ENCODE measurements at regions not wholly inside any gene's neighbourhood (a gene's known extent, or its start where the extent isn't known, plus 50 kb on each side); places are given as distances from the start of the nearest gene placed in this dataset.

DNA sequence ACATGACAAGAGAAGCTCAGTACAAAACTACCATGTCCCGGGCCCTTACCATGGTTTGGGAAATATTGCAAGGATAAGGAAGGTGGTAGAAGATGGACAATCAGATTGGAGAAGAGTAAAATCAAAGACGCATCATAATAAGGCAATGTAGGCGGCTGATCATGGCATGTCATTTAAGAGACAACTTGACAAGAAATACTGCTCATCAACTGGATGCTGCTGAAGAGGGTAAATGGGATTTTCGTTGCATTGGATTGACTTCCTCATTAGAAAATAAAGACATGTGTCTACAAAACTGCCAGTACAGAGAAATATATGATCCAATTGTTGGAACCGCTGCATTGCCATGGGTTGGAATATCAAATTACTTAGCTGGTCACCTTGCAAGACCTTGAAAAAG lies 238.3 kb upstream of the NCKAP5 start:
- DNase-seq (ENCODE audit: extremely low spot score): no peak
- POLR2A ChIA-PET: no interaction called here
- no peak for TF ChIP-seq FOXA1 (IDR thresholded peaks at IDR 0.05)
- CTCF ChIA-PET: no interaction called here

- TF ChIP-seq LEF1 (IDR thresholded peaks at IDR 0.05; ENCODE audit: borderline replicate concordance) (no peak), CTBP1 (IDR thresholded peaks at IDR 0.05; ENCODE audit: borderline replicate concordance) (no peak), ARNT (IDR thresholded peaks at IDR 0.05) (no peak), ZNF384 (IDR thresholded peaks at IDR 0.05) (no peak), SP1 (IDR thresholded peaks at IDR 0.05) (no peak), SUZ12 (IDR thresholded peaks at IDR 0.05) (no peak), BHLHE40 (IDR thresholded peaks at IDR 0.05; ENCODE audit: borderline replicate concordance) (no peak), HDGF (IDR thresholded peaks at IDR 0.05; ENCODE audit: borderline replicate concordance) (no peak), FOXK2 (IDR thresholded peaks at IDR 0.05) (no peak), TARDBP (IDR thresholded peaks at IDR 0.05) (no peak), ELF4 (IDR thresholded peaks at IDR 0.05) (no peak)
- no peak for DNase-seq (ENCODE audit: extremely low spot score)
- CTCF ChIA-PET: no interaction called here
- POLR2A ChIA-PET: no interaction called here
Observed at GRCh38 chr2:133809485-133809884, 241.2 kb upstream of the NCKAP5 start.

DNA sequence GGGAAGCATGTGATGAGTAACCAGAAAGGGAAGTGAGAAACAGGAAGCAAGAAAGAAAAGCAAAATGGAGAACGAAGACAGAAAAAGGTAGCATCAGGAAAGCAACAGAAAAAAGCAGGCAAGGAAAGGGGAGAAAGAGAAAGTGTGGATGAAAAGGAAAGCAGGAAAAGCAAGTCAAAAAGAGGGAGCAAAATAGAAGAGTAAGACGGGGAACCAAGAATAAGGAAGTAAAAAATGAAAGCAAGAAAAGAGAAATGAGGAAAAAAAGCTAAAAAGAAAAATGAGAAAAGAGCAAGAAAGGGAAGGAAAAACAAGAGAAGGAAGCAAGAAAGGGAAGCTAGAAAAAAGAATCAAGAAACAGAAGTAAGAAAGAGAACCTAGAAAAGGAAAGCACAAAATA lies 242.3 kb upstream of the NCKAP5 start:
- POLR2A ChIA-PET: no interaction called here
- TF ChIP-seq FOXM1 (IDR thresholded peaks at IDR 0.05; ENCODE audit: borderline replicate concordance): no peak
- TF ChIP-seq, protein P1, sequence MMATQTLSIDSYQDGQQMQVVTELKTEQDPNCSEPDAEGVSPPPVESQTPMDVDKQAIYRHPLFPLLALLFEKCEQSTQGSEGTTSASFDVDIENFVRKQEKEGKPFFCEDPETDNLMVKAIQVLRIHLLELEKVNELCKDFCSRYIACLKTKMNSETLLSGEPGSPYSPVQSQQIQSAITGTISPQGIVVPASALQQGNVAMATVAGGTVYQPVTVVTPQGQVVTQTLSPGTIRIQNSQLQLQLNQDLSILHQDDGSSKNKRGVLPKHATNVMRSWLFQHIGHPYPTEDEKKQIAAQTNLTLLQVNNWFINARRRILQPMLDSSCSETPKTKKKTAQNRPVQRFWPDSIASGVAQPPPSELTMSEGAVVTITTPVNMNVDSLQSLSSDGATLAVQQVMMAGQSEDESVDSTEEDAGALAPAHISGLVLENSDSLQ (IDR thresholded peaks at IDR 0.05): no peak
- no peak for TF ChIP-seq FOXA1 (IDR thresholded peaks at IDR 0.05)
- no peak for TF ChIP-seq ELF4 (IDR thresholded peaks at IDR 0.05)
- no peak for TF ChIP-seq ZNF384 (IDR thresholded peaks at IDR 0.05)
- no peak for TF ChIP-seq HDGF (IDR thresholded peaks at IDR 0.05; ENCODE audit: borderline replicate concordance)
- TF ChIP-seq BHLHE40 (IDR thresholded peaks at IDR 0.05; ENCODE audit: borderline replicate concordance): no peak
- no peak for TF ChIP-seq TARDBP (IDR thresholded peaks at IDR 0.05)
- no peak for TF ChIP-seq FOXK2 (IDR thresholded peaks at IDR 0.05)
- TF ChIP-seq CTBP1 (IDR thresholded peaks at IDR 0.05; ENCODE audit: borderline replicate concordance): no peak
- TF ChIP-seq NFRKB (IDR thresholded peaks at IDR 0.05): no peak
- TF ChIP-seq L3MBTL2 (conservative IDR thresholded peaks at IDR 0.05): no peak
- TF ChIP-seq LEF1 (IDR thresholded peaks at IDR 0.05; ENCODE audit: borderline replicate concordance): no peak
- TF ChIP-seq ARNT (IDR thresholded peaks at IDR 0.05): no peak
- CTCF ChIA-PET: no interaction called here
- DNase-seq (ENCODE audit: extremely low spot score): no peak

DNA sequence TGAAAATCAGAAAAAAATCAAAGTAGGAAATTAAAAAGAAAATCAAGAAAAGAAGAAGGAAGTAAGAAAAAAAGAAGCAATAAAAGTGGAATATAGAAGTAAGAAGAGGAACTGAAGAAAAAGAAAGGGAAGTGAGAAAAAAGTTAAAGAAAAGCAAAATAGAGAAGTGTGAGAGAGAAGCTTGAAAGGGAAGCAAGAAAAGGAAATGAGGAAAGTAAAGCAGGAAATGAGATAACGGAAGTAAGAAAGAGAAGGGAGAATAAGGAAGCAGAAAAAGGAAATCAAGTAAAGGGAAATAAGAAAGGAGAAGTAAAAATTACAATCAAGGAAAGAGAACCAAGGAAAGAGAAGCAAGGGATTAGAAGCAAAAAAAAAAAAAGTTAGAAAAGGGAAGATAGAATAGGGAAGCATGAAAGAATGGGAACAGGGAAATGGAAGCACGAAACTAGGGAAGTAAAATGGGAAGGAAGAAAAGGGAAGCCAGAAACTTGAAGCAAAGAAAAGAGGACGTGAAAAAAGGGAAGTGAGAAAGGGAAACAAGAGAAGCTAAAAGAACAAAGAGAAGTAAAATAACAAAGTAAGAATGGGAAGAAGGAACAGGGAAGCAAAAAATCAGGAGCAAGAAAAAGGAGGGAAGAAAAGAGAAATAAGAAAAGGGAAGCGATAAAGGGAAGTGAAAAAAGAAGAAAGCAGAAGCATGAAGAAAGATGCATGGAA lies 243.3 kb upstream of the NCKAP5 start:
- ChIA-PET POLR2A (no interaction called here), CTCF (no interaction called here)
- TF ChIP-seq L3MBTL2 (conservative IDR thresholded peaks at IDR 0.05): no peak
- TF ChIP-seq HDGF (IDR thresholded peaks at IDR 0.05; ENCODE audit: borderline replicate concordance): no peak
- TF ChIP-seq BHLHE40 (IDR thresholded peaks at IDR 0.05; ENCODE audit: borderline replicate concordance): no peak
- TF ChIP-seq SUZ12 (IDR thresholded peaks at IDR 0.05): no peak
- no peak for TF ChIP-seq ZNF384 (IDR thresholded peaks at IDR 0.05)
- TF ChIP-seq FOXK2 (IDR thresholded peaks at IDR 0.05): no peak
- TF ChIP-seq FOXA1 (IDR thresholded peaks at IDR 0.05): no peak
- no peak for TF ChIP-seq ELF4 (IDR thresholded peaks at IDR 0.05)
- TF ChIP-seq CTBP1 (IDR thresholded peaks at IDR 0.05; ENCODE audit: borderline replicate concordance): no peak
- no peak for TF ChIP-seq FOXM1 (IDR thresholded peaks at IDR 0.05; ENCODE audit: borderline replicate concordance)
- no peak for DNase-seq (ENCODE audit: extremely low spot score)

- ChIA-PET CTCF (no interaction called here), POLR2A (no interaction called here)
- TF ChIP-seq NFRKB (IDR thresholded peaks at IDR 0.05) (no peak), BHLHE40 (IDR thresholded peaks at IDR 0.05; ENCODE audit: borderline replicate concordance) (no peak), FOXK2 (IDR thresholded peaks at IDR 0.05) (no peak), ARNT (IDR thresholded peaks at IDR 0.05) (no peak), FOXM1 (IDR thresholded peaks at IDR 0.05; ENCODE audit: borderline replicate concordance) (no peak), HDGF (IDR thresholded peaks at IDR 0.05; ENCODE audit: borderline replicate concordance) (no peak), ELF4 (IDR thresholded peaks at IDR 0.05) (no peak), SUZ12 (IDR thresholded peaks at IDR 0.05) (no peak), L3MBTL2 (conservative IDR thresholded peaks at IDR 0.05) (no peak), CTBP1 (IDR thresholded peaks at IDR 0.05; ENCODE audit: borderline replicate concordance) (no peak), TARDBP (IDR thresholded peaks at IDR 0.05) (no peak), SP1 (IDR thresholded peaks at IDR 0.05) (no peak), FOXA1 (IDR thresholded peaks at IDR 0.05) (no peak), LEF1 (IDR thresholded peaks at IDR 0.05; ENCODE audit: borderline replicate concordance) (no peak), ZNF384 (IDR thresholded peaks at IDR 0.05) (no peak)
- TF ChIP-seq, protein P1 (IDR thresholded peaks at IDR 0.05): no peak
- no peak for DNase-seq (ENCODE audit: extremely low spot score)
Observed at GRCh38 chr2:133812826-133813617, 244.8 kb upstream of the NCKAP5 start.

DNA sequence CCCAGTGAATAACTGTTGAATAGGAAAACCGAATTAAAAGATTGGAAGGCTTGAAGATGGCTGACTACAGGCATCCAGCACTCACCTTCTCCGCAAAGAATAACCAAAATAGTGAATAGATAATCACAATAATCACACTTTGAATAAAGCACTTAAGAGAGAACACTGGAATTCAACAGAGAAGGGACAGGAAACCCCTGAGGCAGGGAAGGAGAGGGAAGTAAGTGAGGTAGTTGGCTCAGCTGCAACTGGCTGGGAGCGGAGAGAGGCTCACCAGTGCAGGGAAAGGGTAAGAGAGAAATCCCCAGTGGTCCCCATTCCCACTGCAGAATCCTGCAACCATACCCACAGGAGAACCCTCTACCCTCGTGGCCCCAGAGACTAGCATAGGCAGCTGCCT lies 246.6 kb upstream of the NCKAP5 start:
- DNase-seq (ENCODE audit: extremely low spot score): no peak
- POLR2A ChIA-PET: no interaction called here
- TF ChIP-seq ELF4 (IDR thresholded peaks at IDR 0.05) (no peak), ZNF384 (IDR thresholded peaks at IDR 0.05) (no peak), SP1 (IDR thresholded peaks at IDR 0.05) (no peak), FOXK2 (IDR thresholded peaks at IDR 0.05) (no peak), BHLHE40 (IDR thresholded peaks at IDR 0.05; ENCODE audit: borderline replicate concordance) (no peak), LEF1 (IDR thresholded peaks at IDR 0.05; ENCODE audit: borderline replicate concordance) (no peak), CTBP1 (IDR thresholded peaks at IDR 0.05; ENCODE audit: borderline replicate concordance) (no peak), L3MBTL2 (conservative IDR thresholded peaks at IDR 0.05) (no peak)
- TF ChIP-seq, protein P1 (IDR thresholded peaks at IDR 0.05): no peak
- CTCF ChIA-PET: interaction anchor here (0.6 kb wide), 2 partner anchors 172 to 272 kb away, joined by 3 to 11 read pairs; no protein-coding TSS in a partner anchor
